Transverse colon (tissue), 4 donors: ENCODE measurements at regions not wholly inside any gene's neighbourhood (a gene's known extent, or its start where the extent isn't known, plus 50 kb on each side); places are given as distances from the start of the nearest gene placed in this dataset.

Experiments
- DNase-seq: peaks from one replicate; pipeline ENCODE4 v3.0.0-alpha.2; 2019
- H3K27ac ChIP-seq, 4 donors: fragments of 200-600 bp; sonication (generic); 2 replicates each; pipeline ENCODE4 v1.5.1; 2016 to 2018; ENCODE audit warnings: inconsistent platforms in 4 of 4
- H3K27me3 ChIP-seq: fragments of 200-600 bp; sonication (generic); 2 replicates; pipeline ENCODE4 v1.5.1; 2017; ENCODE audit warnings: inconsistent platforms
- H3K36me3 ChIP-seq, 4 donors: fragments of 200-600 bp; sonication (generic); 2 replicates each; pipeline ENCODE4 v1.5.1; 2017 to 2019; ENCODE audit warnings: inconsistent platforms in 4 of 4
- H3K4me1 ChIP-seq, 4 donors: fragments of 200-600 bp; sonication (generic); 2 replicates each; pipeline ENCODE4 v1.5.1; 2017 to 2020; ENCODE audit warnings: inconsistent platforms in 4 of 4
- H3K4me3 ChIP-seq, 4 donors: fragments of 200-600 bp; sonication (generic); 1 replicate in 1 of 4; 2 replicates in 3 of 4; pipeline versions ENCODE4 v1.5.1 to v1.6.1; 2017 to 2019; ENCODE audit warnings: inconsistent platforms in 4 of 4
- H3K9me3 ChIP-seq, 2 donors: fragments of 200-600 bp; sonication (generic); 2 replicates each; pipeline ENCODE4 v1.5.1; 2017 to 2019; ENCODE audit warnings: inconsistent platforms in 2 of 2
- CTCF ChIP-seq, 5 experiments: fragments of 200-600 bp in 3 of 5; fragments of 450-650 bp in 2 of 5; sonication (generic) in 3 of 5; IDR thresholded peaks; 1 replicate in 2 of 5; 2 replicates in 3 of 5; pipeline ENCODE4 v1.5.1; 2016 to 2017; ENCODE audit warnings: antibody characterized with exemption in 5 of 5, inconsistent platforms in 3 of 5, mild to moderate bottlenecking in 2 of 5, moderate library complexity in 1 of 5
- EP300 ChIP-seq: sonication (generic); formaldehyde crosslinking; IDR thresholded peaks from one replicate; pipeline ENCODE4 v1.6.1; 2017; ENCODE audit warnings: antibody characterized with exemption, low read depth
- POLR2A ChIP-seq: fragments of 450-650 bp; IDR thresholded peaks from one replicate; pipeline ENCODE4 v1.6.1; 2016; ENCODE audit warnings: antibody characterized with exemption, mild to moderate bottlenecking, moderate library complexity
- POLR2AphosphoS5 ChIP-seq, 3 donors: sonication (generic); formaldehyde crosslinking; IDR thresholded peaks; one replicate each; pipeline ENCODE4 v1.6.1; 2016; ENCODE audit warnings: antibody characterized with exemption in 3 of 3
- WGBS, 2 donors: methylation state at CpG; one replicate each; pipeline ENCODE4 v1.1.5; 2018; ENCODE audit warnings: low coverage in 1 of 2; 5-methylcytosine and 5-hydroxymethylcytosine counted together
- in situ Hi-C, 4 donors: fragments of 200-750 bp; cut with MboI; loops; one replicate each; pipeline versions ENCODE4 v1.15.0 to v1.15.1; 2017; ENCODE audit warnings: low sequenced_read_pairs in 3 of 4, low pct_ligation_motif_present in 1 of 4, low pct_unique_long_range_greater_than_20kb in 1 of 4
- intact Hi-C: fragments of 100-400 bp; cut with DNase I; formaldehyde crosslinking; loops from one replicate; pipeline ENCODE4 v1.15.1; 2023; ENCODE audit warnings: low total_unique reads

DNA sequence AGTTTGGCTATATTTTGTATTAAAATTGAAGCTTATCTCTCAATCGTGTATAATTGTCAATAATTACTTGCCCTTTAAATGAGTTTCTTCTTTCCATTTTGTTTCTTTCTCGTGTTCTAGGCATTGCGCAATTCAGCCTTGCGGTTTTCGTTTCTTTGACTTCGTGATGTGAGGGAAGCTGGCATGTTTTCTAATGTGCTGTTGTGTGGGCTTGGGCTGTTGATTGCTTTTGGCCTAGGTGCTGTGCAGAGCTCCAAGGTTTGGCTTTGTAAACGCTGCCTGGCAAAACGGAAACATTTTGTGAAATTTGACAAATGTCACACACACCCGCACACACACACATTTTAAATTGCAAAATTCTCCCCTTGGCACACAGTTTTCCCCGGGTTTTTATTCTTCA is 242.6 kb upstream of the TCF4 start:
- in situ Hi-C loops = no loop called here
- TF ChIP-seq POLR2A = no peak
- no peak for TF ChIP-seq CTCF (IDR thresholded peaks at IDR 0.05)
- no peak for TF ChIP-seq POLR2AphosphoS5 (IDR thresholded peaks at IDR 0.05)
- TF ChIP-seq EP300 = no peak
- 88 to 89% methylated on average over 7 to 10 of the region's 10 CpGs for WGBS, 2 donors
- Histone ChIP-seq H3K27ac (no peak overlapping the region), H3K4me3 (no peak overlapping the region), H3K36me3 (no peaks in the 10 kb centered on the region), H3K9me3 (no peaks in the 10 kb centered on the region), H3K27me3 (no peaks in the 10 kb centered on the region), H3K4me1 (no peaks in the 10 kb centered on the region)
- DNase-seq = no peak
- intact Hi-C loops = no loop called here

DNA sequence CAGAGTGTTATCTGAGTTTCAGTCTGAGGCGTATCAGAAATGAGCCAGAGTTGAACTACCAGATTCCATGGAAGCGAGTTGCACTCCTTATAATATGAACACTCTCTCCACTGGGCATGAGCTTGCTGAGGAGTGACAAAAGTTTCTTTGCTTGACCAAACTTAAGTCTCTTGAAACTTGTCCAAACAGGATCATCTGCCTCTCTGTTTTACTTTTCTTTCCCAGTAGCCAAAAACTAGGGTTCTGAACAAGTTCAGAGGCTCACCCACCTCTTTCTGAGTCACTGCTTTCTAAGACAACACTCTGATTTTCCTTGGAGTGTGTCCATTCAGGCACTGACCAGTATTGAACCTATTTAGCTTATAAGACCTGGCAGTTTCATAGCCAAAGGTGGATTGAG is 233.2 kb upstream of the TCF4 start:
- no peaks in the 10 kb centered on the region for H3K36me3 ChIP-seq
- in situ Hi-C loops = no loop called here
- H3K9me3 ChIP-seq = no peaks in the 10 kb centered on the region
- TF ChIP-seq CTCF (IDR thresholded peaks at IDR 0.05) (no peak), POLR2A (no peak), POLR2AphosphoS5 (IDR thresholded peaks at IDR 0.05) (no peak), EP300 (no peak)
- intact Hi-C loops = no loop called here
- H3K27ac ChIP-seq = peak overlapping the region in 1 of 4 donors; percentile 3
- 56% methylated on average over 2 of the region's 2 CpGs; no CpG with 5 or more reads in 1 of the 2 donors for WGBS, 2 donors
- H3K27me3 ChIP-seq = no peaks in the 10 kb centered on the region
- no peaks in the 10 kb centered on the region for H3K4me1 ChIP-seq
- no peak overlapping the region for H3K4me3 ChIP-seq
- DNase-seq = no peak

- 80 to 81% methylated on average over 3 of the region's 3 CpGs for WGBS, 2 donors
Measured at GRCh38 chr18:55819448-55819847, 231.5 kb upstream of the TCF4 start.

DNA sequence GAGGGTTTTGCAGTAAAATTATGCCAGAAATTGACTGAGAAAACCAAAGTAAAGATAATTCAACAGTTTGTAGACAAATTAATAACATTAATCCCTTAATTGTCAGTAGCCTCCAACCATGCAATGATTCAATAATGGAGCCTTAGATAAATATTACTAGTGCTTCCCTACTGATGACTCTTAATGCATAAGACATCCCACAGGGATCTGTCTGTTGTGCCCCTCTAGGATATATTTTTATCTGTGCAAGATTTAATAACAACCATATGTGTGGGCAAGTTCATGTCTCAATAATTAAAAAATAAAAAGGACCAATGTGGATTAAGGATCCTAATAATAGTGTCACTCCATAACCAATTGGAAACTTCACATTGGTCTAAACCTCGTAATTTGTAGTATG is 230.3 kb upstream of the TCF4 start:
- TF ChIP-seq POLR2A (no peak), CTCF (IDR thresholded peaks at IDR 0.05) (no peak)

More at GRCh38 chr18:55819448-55819847, 231.5 kb upstream of the TCF4 start:
- H3K4me1 ChIP-seq = no peaks in the 10 kb centered on the region
- no peaks in the 10 kb centered on the region for H3K9me3 ChIP-seq
- H3K27ac ChIP-seq = no peak overlapping the region
- TF ChIP-seq CTCF (IDR thresholded peaks at IDR 0.05) = no peak
- TF ChIP-seq POLR2A = no peak
- TF ChIP-seq POLR2AphosphoS5 (IDR thresholded peaks at IDR 0.05) = no peak
- no peak for TF ChIP-seq EP300
- H3K4me3 ChIP-seq = no peak overlapping the region
- intact Hi-C loops (no loop called here), in situ Hi-C loops (no loop called here)
- no peaks in the 10 kb centered on the region for H3K36me3 ChIP-seq
- no peaks in the 10 kb centered on the region for H3K27me3 ChIP-seq
- no peak for DNase-seq

More for the DNA sequence above, 230.3 kb upstream of the TCF4 start:
- no peak overlapping the region for H3K27ac ChIP-seq
- 57 to 70% methylated on average over 1 of the region's 1 CpG for WGBS, 2 donors
- in situ Hi-C loops = no loop called here
- H3K9me3 ChIP-seq = no peaks in the 10 kb centered on the region
- no peak for DNase-seq
- H3K4me1 ChIP-seq = no peaks in the 10 kb centered on the region
- H3K36me3 ChIP-seq = no peaks in the 10 kb centered on the region
- H3K27me3 ChIP-seq = no peaks in the 10 kb centered on the region
- H3K4me3 ChIP-seq = no peak overlapping the region
- intact Hi-C loops = no loop called here
